Osteocyte (in vitro differentiated cells): ENCODE measurements at regions not wholly inside any gene's neighbourhood (a gene's known extent, or its start where the extent isn't known, plus 50 kb on each side); places are given as distances from the start of the nearest gene placed in this dataset.

Source experiments
- DNase-seq: peaks from one replicate; pipeline ENCODE4 v3.0.0; 2021; ENCODE audit warnings: mixed read lengths; ENCODE audit not compliant: unreplicated experiment; ENCODE audit errors: extremely low spot score
- H3K27ac Mint-ChIP-seq: one replicate; pipeline ENCODE4 v1.8.0; 2021; ENCODE audit warnings: mild to moderate bottlenecking, mixed read lengths; ENCODE audit not compliant: unreplicated experiment
- H3K27me3 Mint-ChIP-seq: one replicate; pipeline ENCODE4 v1.8.0; 2021; ENCODE audit warnings: mixed read lengths; ENCODE audit not compliant: unreplicated experiment
- H3K36me3 Mint-ChIP-seq: one replicate; pipeline ENCODE4 v1.8.0; 2021; ENCODE audit warnings: mixed read lengths; ENCODE audit not compliant: unreplicated experiment
- H3K4me1 Mint-ChIP-seq: one replicate; pipeline ENCODE4 v1.8.0; 2021; ENCODE audit warnings: mixed read lengths; ENCODE audit not compliant: unreplicated experiment
- H3K4me3 Mint-ChIP-seq: one replicate; pipeline ENCODE4 v1.8.0; 2021; ENCODE audit warnings: mild to moderate bottlenecking, moderate library complexity, mixed read lengths; ENCODE audit not compliant: unreplicated experiment
- H3K9me3 Mint-ChIP-seq: one replicate; pipeline ENCODE4 v1.8.0; 2021; ENCODE audit warnings: mixed read lengths; ENCODE audit not compliant: unreplicated experiment
- CTCF ChIP-seq: fragments of 200-600 bp; sonication (generic); IDR thresholded peaks from 2 replicates; pipeline ENCODE4 v1.5.0; 2021; ENCODE audit warnings: antibody characterized with exemption, mild to moderate bottlenecking, moderate library complexity

- H3K4me3 Mint-ChIP-seq = no peak overlapping the region
- no peaks in the 10 kb centered on the region for H3K27me3 Mint-ChIP-seq
- H3K27ac Mint-ChIP-seq = no peak overlapping the region
- H3K4me1 Mint-ChIP-seq = no peaks in the 10 kb centered on the region
- no peaks in the 10 kb centered on the region for H3K36me3 Mint-ChIP-seq
- DNase-seq = no peak
- no peak for TF ChIP-seq CTCF
- peaks cover 16% of the 10 kb centered on the region for H3K9me3 Mint-ChIP-seq
Measured at GRCh38 chr5:19334278-19334677, 653.7 kb downstream of the CDH18 start.

- Mint-ChIP-seq H3K9me3 (peaks cover 28% of the 10 kb centered on the region), H3K27me3 (no peaks in the 10 kb centered on the region), H3K4me1 (no peaks in the 10 kb centered on the region), H3K4me3 (no peak overlapping the region), H3K27ac (no peak overlapping the region), H3K36me3 (no peaks in the 10 kb centered on the region)
- TF ChIP-seq CTCF = no peak
- no peak for DNase-seq
Measured at GRCh38 chr5:19342942-19343341, 645.1 kb downstream of the CDH18 start.

GRCh38 chr5:19352120-19352519, 635.9 kb downstream of the CDH18 start:
- no peaks in the 10 kb centered on the region for H3K4me1 Mint-ChIP-seq
- no peak for TF ChIP-seq CTCF
- no peaks in the 10 kb centered on the region for H3K9me3 Mint-ChIP-seq

GRCh38 chr5:19369048-19369447, 619.0 kb downstream of the CDH18 start:
- Mint-ChIP-seq H3K9me3 (no peaks in the 10 kb centered on the region), H3K4me1 (no peaks in the 10 kb centered on the region), H3K4me3 (no peak overlapping the region), H3K27ac (no peak overlapping the region), H3K27me3 (no peaks in the 10 kb centered on the region), H3K36me3 (no peaks in the 10 kb centered on the region)
- DNase-seq = no peak
- no peak for TF ChIP-seq CTCF

More at GRCh38 chr5:19352120-19352519, 635.9 kb downstream of the CDH18 start:
- Mint-ChIP-seq H3K4me3 (no peak overlapping the region), H3K27ac (no peak overlapping the region), H3K36me3 (no peaks in the 10 kb centered on the region), H3K27me3 (no peaks in the 10 kb centered on the region)
- no peak for DNase-seq

GRCh38 chr5:19369561-19369960, 618.4 kb downstream of the CDH18 start:
- no peaks in the 10 kb centered on the region for H3K4me1 Mint-ChIP-seq
- TF ChIP-seq CTCF = no peak
- DNase-seq = no peak

More at GRCh38 chr5:19369561-19369960, 618.4 kb downstream of the CDH18 start:
- no peak overlapping the region for H3K4me3 Mint-ChIP-seq
- H3K27ac Mint-ChIP-seq = no peak overlapping the region
- H3K27me3 Mint-ChIP-seq = no peaks in the 10 kb centered on the region
- no peaks in the 10 kb centered on the region for H3K36me3 Mint-ChIP-seq
- no peaks in the 10 kb centered on the region for H3K9me3 Mint-ChIP-seq
